Vagina (tissue), 2 donors: ENCODE measurements at regions not wholly inside any gene's neighbourhood (a gene's known extent, or its start where the extent isn't known, plus 50 kb on each side); places are given as distances from the start of the nearest gene placed in this dataset.

Source experiments
- DNase-seq, 2 donors: peaks; one replicate each; pipeline ENCODE4 v3.0.0-alpha.2; 2017; ENCODE audit errors: extremely low spot score in 2 of 2
- H3K27ac ChIP-seq: fragments of 200-600 bp; sonication (generic); one replicate; pipeline ENCODE4 v1.5.1; 2019
- H3K27me3 ChIP-seq: fragments of 200-600 bp; sonication (generic); one replicate; pipeline ENCODE4 v1.5.1; 2019
- H3K36me3 ChIP-seq, 2 donors: fragments of 200-600 bp; sonication (generic); one replicate each; pipeline ENCODE4 v1.5.1; 2017 to 2019
- H3K4me1 ChIP-seq: fragments of 200-600 bp; sonication (generic); one replicate; pipeline ENCODE4 v1.5.1; 2019
- H3K4me3 ChIP-seq, 2 donors: fragments of 200-600 bp; sonication (generic); 1 replicate in 1 of 2; 2 replicates in 1 of 2; pipeline ENCODE4 v1.5.1; 2016 to 2019
- H3K9me3 ChIP-seq: fragments of 200-600 bp; sonication (generic); one replicate; pipeline ENCODE4 v1.5.1; 2019
- POLR2A ChIP-seq, 2 donors: fragments of 450-650 bp; IDR thresholded peaks; one replicate each; pipeline ENCODE4 v1.6.1; 2017; ENCODE audit warnings: antibody characterized with exemption in 2 of 2, mild to moderate bottlenecking in 2 of 2, moderate library complexity in 2 of 2
- POLR2AphosphoS5 ChIP-seq, 2 donors: sonication (generic); formaldehyde crosslinking; IDR thresholded peaks; one replicate each; pipeline ENCODE4 v1.9.0; 2017; ENCODE audit warnings: antibody characterized with exemption in 2 of 2, mild to moderate bottlenecking in 2 of 2, low read depth in 1 of 2; ENCODE audit not compliant: insufficient read depth in 1 of 2
- intact Hi-C: fragments of 100-400 bp; cut with DNase I; formaldehyde crosslinking; loops from one replicate; pipeline ENCODE4 v1.15.1; 2023
- TF ChIP-seq, protein P1 (sequence below), 3 experiments: fragments of 450-650 bp in 2 of 3; fragments of 200-600 bp in 1 of 3; sonication (generic) in 1 of 3; IDR thresholded peaks; one replicate each; pipeline ENCODE4 v1.5.1; 2017 to 2019; ENCODE audit warnings: antibody characterized with exemption in 3 of 3, mild to moderate bottlenecking in 2 of 3, moderate library complexity in 2 of 3

DNA sequence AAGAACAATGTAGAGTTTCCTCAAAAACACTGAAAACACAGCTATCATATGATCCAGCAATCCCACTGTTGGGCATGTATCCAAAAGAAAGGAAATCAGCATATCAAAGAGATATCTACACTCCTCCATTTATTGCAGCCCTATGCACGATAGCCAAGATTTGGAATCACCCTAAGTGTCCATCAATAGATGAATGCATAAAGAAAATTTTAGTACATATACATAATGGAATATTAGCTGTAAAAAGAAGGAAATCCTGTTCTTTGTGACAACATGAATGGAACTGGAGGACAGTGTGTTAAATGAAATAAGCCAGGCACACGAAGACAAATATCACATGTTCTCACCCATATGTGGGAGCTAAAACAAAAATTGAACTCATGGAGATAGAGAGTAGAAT is 114.5 kb upstream of the FN1 start:
- intact Hi-C loops: no loop called here
- no peaks in the 10 kb centered on the region for H3K36me3 ChIP-seq
- DNase-seq: no peak
- no peak overlapping the region for H3K4me3 ChIP-seq
- no peaks in the 10 kb centered on the region for H3K4me1 ChIP-seq
- TF ChIP-seq POLR2A (IDR thresholded peaks at IDR 0.05): no peak
- TF ChIP-seq, protein P1, sequence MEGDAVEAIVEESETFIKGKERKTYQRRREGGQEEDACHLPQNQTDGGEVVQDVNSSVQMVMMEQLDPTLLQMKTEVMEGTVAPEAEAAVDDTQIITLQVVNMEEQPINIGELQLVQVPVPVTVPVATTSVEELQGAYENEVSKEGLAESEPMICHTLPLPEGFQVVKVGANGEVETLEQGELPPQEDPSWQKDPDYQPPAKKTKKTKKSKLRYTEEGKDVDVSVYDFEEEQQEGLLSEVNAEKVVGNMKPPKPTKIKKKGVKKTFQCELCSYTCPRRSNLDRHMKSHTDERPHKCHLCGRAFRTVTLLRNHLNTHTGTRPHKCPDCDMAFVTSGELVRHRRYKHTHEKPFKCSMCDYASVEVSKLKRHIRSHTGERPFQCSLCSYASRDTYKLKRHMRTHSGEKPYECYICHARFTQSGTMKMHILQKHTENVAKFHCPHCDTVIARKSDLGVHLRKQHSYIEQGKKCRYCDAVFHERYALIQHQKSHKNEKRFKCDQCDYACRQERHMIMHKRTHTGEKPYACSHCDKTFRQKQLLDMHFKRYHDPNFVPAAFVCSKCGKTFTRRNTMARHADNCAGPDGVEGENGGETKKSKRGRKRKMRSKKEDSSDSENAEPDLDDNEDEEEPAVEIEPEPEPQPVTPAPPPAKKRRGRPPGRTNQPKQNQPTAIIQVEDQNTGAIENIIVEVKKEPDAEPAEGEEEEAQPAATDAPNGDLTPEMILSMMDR (IDR thresholded peaks at IDR 0.05): no peak
- TF ChIP-seq POLR2AphosphoS5 (IDR thresholded peaks at IDR 0.05; ENCODE audit: insufficient read depth in 1 of 2, low read depth in 1 of 2): no peak
- H3K27ac ChIP-seq: no peak overlapping the region
- no peaks in the 10 kb centered on the region for H3K9me3 ChIP-seq
- no peaks in the 10 kb centered on the region for H3K27me3 ChIP-seq

DNA sequence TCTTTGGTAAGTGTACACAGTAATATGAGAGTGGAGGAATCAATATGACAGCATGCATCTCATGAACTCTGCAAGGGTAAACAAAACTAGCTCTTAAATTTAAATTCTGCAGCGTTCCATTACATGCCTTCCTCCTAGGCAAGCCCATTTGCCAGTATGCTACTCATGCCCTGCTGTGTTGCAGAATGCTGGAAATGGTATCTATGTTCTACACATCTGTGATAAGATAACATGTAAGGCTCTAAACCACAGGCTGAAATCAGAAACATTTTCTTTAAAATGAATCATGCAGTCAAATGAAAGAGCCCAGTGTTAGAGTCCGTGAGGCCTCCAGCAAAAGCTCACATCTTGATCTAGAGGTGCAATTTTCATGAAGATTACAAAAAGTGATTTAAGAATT is 112.8 kb upstream of the FN1 start:
- no peak for TF ChIP-seq POLR2AphosphoS5 (IDR thresholded peaks at IDR 0.05; ENCODE audit: insufficient read depth in 1 of 2, low read depth in 1 of 2)
- TF ChIP-seq POLR2A (IDR thresholded peaks at IDR 0.05): no peak
- TF ChIP-seq, protein P1 (IDR thresholded peaks at IDR 0.05): no peak
- H3K9me3 ChIP-seq: no peaks in the 10 kb centered on the region
- H3K27me3 ChIP-seq: no peaks in the 10 kb centered on the region
- no peaks in the 10 kb centered on the region for H3K36me3 ChIP-seq
- H3K4me1 ChIP-seq: no peaks in the 10 kb centered on the region
- DNase-seq: no peak
- no peak overlapping the region for H3K4me3 ChIP-seq
- intact Hi-C loops: no loop called here
- no peak overlapping the region for H3K27ac ChIP-seq

DNA sequence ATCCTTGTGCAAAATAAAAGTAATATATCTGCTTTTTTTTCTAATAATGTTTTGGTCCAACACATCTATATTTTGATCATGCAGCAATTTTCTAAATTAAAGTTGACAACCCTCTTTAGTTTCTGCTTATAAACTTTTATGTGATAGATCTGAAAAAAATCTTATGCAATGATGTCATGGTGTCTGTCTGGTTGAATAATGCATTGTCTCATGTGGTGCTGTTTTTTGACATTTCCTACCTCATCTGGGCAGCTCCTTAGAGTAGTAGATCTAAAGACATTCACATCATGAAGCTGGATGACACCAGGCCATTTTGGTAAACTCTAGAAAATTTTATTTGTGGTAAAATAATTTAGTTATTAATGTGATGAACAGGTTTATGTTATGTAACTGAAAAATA is 106.8 kb upstream of the FN1 start:
- no peak for DNase-seq
- H3K4me3 ChIP-seq: no peak overlapping the region
- H3K36me3 ChIP-seq: no peaks in the 10 kb centered on the region
- no peak for TF ChIP-seq POLR2A (IDR thresholded peaks at IDR 0.05)
- TF ChIP-seq, protein P1 (IDR thresholded peaks at IDR 0.05): no peak
- no peak for TF ChIP-seq POLR2AphosphoS5 (IDR thresholded peaks at IDR 0.05; ENCODE audit: insufficient read depth in 1 of 2, low read depth in 1 of 2)
- H3K27me3 ChIP-seq: no peaks in the 10 kb centered on the region
- intact Hi-C loops: no loop called here
- no peak overlapping the region for H3K27ac ChIP-seq
- no peaks in the 10 kb centered on the region for H3K4me1 ChIP-seq
- H3K9me3 ChIP-seq: no peaks in the 10 kb centered on the region

DNA sequence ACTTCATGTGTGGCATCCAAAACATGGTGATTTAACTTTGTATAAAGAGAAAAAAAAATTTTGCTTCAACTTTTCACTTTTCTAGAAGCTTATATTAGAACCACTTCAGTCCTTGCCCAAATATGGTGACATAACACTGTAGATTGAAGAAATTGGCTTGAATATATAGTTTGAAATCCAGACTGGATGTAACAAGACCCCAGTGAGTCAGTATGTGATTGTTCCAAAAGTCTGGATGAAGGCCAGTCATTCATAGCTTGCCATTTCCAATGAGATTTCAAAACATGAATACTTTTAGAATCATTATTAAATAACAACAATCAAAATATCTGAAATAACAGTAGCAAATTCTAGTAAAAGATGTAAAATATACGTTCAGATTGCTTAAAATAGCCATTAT is 104.8 kb upstream of the FN1 start:
- Histone ChIP-seq H3K27me3 (no peaks in the 10 kb centered on the region), H3K4me1 (peaks cover 17% of the 10 kb centered on the region), H3K4me3 (no peak overlapping the region), H3K9me3 (no peaks in the 10 kb centered on the region), H3K36me3 (no peaks in the 10 kb centered on the region), H3K27ac (no peak overlapping the region)
- DNase-seq: no peak
- intact Hi-C loops: no loop called here
- TF ChIP-seq, protein P1 (IDR thresholded peaks at IDR 0.05): no peak
- no peak for TF ChIP-seq POLR2A (IDR thresholded peaks at IDR 0.05)
- TF ChIP-seq POLR2AphosphoS5 (IDR thresholded peaks at IDR 0.05; ENCODE audit: insufficient read depth in 1 of 2, low read depth in 1 of 2): no peak

DNA sequence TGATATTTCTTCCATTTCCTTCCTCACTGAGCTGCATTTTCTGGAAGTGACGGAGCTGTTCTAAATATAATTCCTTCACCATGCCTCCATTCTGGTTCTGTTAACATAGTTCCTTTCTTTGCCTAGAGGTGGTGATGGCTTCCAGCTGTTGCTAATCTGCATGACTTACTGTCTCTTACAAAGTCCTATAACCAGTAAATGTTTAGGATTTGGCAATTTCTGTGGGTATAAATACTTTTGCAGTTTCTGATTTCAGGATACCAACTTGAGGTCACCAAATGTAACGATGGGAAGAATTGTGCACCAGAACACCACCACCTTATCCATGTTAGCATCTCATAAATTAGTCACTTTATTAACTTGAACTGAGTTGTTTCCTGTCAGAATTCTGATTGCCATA is 101.7 kb upstream of the FN1 start:
- DNase-seq: no peak
- Histone ChIP-seq H3K27me3 (no peaks in the 10 kb centered on the region), H3K27ac (no peak overlapping the region), H3K4me1 (peaks cover 17% of the 10 kb centered on the region), H3K36me3 (no peaks in the 10 kb centered on the region), H3K9me3 (no peaks in the 10 kb centered on the region), H3K4me3 (no peak overlapping the region)
- TF ChIP-seq POLR2A (IDR thresholded peaks at IDR 0.05) (no peak), POLR2AphosphoS5 (IDR thresholded peaks at IDR 0.05; ENCODE audit: insufficient read depth in 1 of 2, low read depth in 1 of 2) (no peak)
- TF ChIP-seq, protein P1 (IDR thresholded peaks at IDR 0.05): no peak
- intact Hi-C loops: no loop called here
